Gastroesophageal sphincter (tissue), 4 donors: ENCODE measurements at regions not wholly inside any gene's neighbourhood (a gene's known extent, or its start where the extent isn't known, plus 50 kb on each side); places are given as distances from the start of the nearest gene placed in this dataset.

Source experiments
- ATAC-seq: fragments of 150-250 bp; one replicate; pipeline ENCODE4 v1.9.1; 2016; ENCODE audit warnings: mild to moderate bottlenecking, moderate library complexity
- H3K27ac ChIP-seq, 4 donors: fragments of 200-600 bp; sonication (generic) in 3 of 4; 1 replicate in 3 of 4; 2 replicates in 1 of 4; pipeline ENCODE4 v1.5.1; 2016 to 2019
- H3K27me3 ChIP-seq: fragments of 200-600 bp; sonication (generic); one replicate; pipeline ENCODE4 v1.5.1; 2019
- H3K36me3 ChIP-seq, 2 donors: fragments of 200-600 bp; sonication (generic); one replicate each; pipeline ENCODE4 v1.5.1; 2019; ENCODE audit warnings: control low read depth in 1 of 2
- H3K4me1 ChIP-seq, 3 donors: fragments of 200-600 bp; sonication (generic); 1 replicate in 2 of 3; 2 replicates in 1 of 3; pipeline ENCODE4 v1.5.1; 2016 to 2019; ENCODE audit warnings: control low read depth in 2 of 3
- H3K4me3 ChIP-seq, 2 donors: fragments of 200-600 bp; sonication (generic); one replicate each; pipeline ENCODE4 v1.5.1; 2019; ENCODE audit warnings: mild to moderate bottlenecking in 1 of 2, moderate library complexity in 1 of 2
- H3K9me3 ChIP-seq, 3 donors: fragments of 200-600 bp; sonication (generic); one replicate each; pipeline ENCODE4 v1.5.1; 2017 to 2019; ENCODE audit warnings: control low read depth in 2 of 3
- EP300 ChIP-seq: sonication (generic); formaldehyde crosslinking; IDR thresholded peaks from one replicate; pipeline ENCODE4 v1.6.1; 2017; ENCODE audit warnings: antibody characterized with exemption, mild to moderate bottlenecking
- POLR2A ChIP-seq, 2 donors: fragments of 450-650 bp; IDR thresholded peaks; one replicate each; pipeline ENCODE4 v1.6.1; 2017; ENCODE audit warnings: antibody characterized with exemption in 2 of 2, mild to moderate bottlenecking in 2 of 2, moderate library complexity in 1 of 2
- POLR2AphosphoS5 ChIP-seq: sonication (generic); formaldehyde crosslinking; IDR thresholded peaks from one replicate; pipeline ENCODE4 v1.6.1; 2017; ENCODE audit warnings: antibody characterized with exemption
- WGBS, 2 donors: methylation state at CpG; one replicate each; pipeline ENCODE4 v1.1.5; 2018; ENCODE audit warnings: low coverage in 1 of 2; 5-methylcytosine and 5-hydroxymethylcytosine counted together
- TF ChIP-seq, protein P1 (sequence below), 4 experiments: fragments of 200-600 bp in 2 of 4; fragments of 450-650 bp in 2 of 4; sonication (generic) in 1 of 4; IDR thresholded peaks; one replicate each; pipeline ENCODE4 v1.5.1; 2017 to 2019; ENCODE audit warnings: antibody characterized with exemption in 4 of 4, mild to moderate bottlenecking in 2 of 4, moderate library complexity in 2 of 4

DNA sequence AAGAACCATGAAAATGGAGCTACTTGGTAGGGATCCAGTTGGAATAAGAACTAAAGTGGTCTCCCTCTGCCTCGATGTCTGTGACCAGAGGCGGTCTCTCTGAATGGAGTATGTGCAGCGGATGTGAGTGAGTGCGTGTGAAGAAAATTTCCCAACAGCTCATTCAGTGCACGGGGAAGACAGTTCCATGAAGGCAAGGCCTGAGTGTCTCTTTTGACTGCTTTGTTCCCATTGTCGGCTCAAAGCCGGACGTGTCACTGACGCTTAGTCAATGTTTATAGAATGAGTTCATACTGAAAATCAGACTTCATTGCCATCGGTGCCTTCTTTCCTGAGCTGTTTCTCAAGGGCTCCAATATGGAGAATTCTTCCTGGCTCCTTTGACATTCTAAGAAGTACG, 55.3 kb upstream of the GRB10 start:
- no peak for ATAC-seq
- 77 to 87% methylated on average over 10 to 11 of the region's 11 CpGs for WGBS, 2 donors

DNA sequence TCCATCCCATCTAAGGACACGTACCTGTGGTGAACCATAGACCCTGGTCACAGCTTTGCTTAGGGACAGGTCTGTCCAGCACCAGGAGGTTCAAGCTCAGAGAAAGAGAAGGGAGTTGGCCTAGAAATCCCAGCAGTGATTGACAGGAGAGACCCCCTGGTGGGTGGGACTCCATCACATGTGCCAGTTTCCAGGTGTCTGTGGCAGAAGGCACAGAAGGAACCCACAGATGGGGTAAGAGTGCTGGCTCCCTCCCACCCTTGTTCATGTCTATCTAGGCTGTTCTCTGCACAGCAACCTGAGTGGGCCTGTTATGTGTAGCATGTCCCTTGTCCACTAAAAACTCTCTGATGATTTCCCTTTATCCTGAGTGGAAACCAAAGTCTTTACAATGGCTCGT, 54.0 kb upstream of the GRB10 start:
- 74 to 100% methylated on average over 2 of the region's 2 CpGs for WGBS, 2 donors

More for the DNA sequence above, 55.3 kb upstream of the GRB10 start:
- H3K4me3 ChIP-seq: no peak overlapping the region
- H3K27me3 ChIP-seq: no peaks in the 10 kb centered on the region
- TF ChIP-seq POLR2A (IDR thresholded peaks at IDR 0.05): no peak
- no peak for TF ChIP-seq POLR2AphosphoS5
- TF ChIP-seq, protein P1, sequence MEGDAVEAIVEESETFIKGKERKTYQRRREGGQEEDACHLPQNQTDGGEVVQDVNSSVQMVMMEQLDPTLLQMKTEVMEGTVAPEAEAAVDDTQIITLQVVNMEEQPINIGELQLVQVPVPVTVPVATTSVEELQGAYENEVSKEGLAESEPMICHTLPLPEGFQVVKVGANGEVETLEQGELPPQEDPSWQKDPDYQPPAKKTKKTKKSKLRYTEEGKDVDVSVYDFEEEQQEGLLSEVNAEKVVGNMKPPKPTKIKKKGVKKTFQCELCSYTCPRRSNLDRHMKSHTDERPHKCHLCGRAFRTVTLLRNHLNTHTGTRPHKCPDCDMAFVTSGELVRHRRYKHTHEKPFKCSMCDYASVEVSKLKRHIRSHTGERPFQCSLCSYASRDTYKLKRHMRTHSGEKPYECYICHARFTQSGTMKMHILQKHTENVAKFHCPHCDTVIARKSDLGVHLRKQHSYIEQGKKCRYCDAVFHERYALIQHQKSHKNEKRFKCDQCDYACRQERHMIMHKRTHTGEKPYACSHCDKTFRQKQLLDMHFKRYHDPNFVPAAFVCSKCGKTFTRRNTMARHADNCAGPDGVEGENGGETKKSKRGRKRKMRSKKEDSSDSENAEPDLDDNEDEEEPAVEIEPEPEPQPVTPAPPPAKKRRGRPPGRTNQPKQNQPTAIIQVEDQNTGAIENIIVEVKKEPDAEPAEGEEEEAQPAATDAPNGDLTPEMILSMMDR (IDR thresholded peaks at IDR 0.05): no peak
- no peak for TF ChIP-seq EP300
- H3K9me3 ChIP-seq: no peaks in the 10 kb centered on the region
- H3K4me1 ChIP-seq: no peaks in the 10 kb centered on the region
- H3K27ac ChIP-seq: no peak overlapping the region
- H3K36me3 ChIP-seq: no peaks in the 10 kb centered on the region

DNA sequence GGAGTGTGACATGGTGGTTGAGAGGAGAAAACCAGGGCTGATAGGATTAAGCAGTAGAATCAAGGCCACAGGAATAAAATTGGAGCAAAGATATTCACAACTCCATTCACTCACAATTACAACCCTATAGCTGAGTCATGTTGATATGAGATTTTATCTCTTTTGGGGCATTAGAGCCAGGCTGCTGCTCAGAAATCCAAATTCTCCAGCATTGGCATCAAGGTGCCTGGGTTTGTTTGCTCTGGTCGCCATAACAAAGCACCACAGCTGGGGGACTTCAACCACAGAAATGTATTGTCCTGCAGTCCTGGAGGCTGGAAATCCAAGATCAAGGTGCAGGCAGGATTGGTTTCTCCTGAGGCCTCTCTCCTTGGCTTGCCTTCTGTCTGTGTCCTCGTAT, 52.5 kb upstream of the GRB10 start:
- Histone ChIP-seq H3K27me3 (peaks cover 24% of the 10 kb centered on the region), H3K36me3 (no peaks in the 10 kb centered on the region), H3K4me3 (no peak overlapping the region), H3K9me3 (no peaks in the 10 kb centered on the region), H3K4me1 (no peaks in the 10 kb centered on the region), H3K27ac (no peak overlapping the region)
- TF ChIP-seq, protein P1 (IDR thresholded peaks at IDR 0.05): no peak
- no peak for TF ChIP-seq POLR2AphosphoS5
- no peak for TF ChIP-seq POLR2A (IDR thresholded peaks at IDR 0.05)
- no peak for TF ChIP-seq EP300
- no peak for ATAC-seq
- WGBS, 2 donors: 63 to 67% methylated on average over 1 of the region's 2 CpGs

More for the DNA sequence above, 54.0 kb upstream of the GRB10 start:
- ATAC-seq: no peak
- Histone ChIP-seq H3K27me3 (peaks cover 9% of the 10 kb centered on the region), H3K36me3 (no peaks in the 10 kb centered on the region), H3K27ac (no peak overlapping the region), H3K4me3 (no peak overlapping the region), H3K9me3 (no peaks in the 10 kb centered on the region), H3K4me1 (no peaks in the 10 kb centered on the region)
- TF ChIP-seq, protein P1 (IDR thresholded peaks at IDR 0.05): no peak
- TF ChIP-seq POLR2AphosphoS5 (no peak), EP300 (no peak), POLR2A (IDR thresholded peaks at IDR 0.05) (no peak)

DNA sequence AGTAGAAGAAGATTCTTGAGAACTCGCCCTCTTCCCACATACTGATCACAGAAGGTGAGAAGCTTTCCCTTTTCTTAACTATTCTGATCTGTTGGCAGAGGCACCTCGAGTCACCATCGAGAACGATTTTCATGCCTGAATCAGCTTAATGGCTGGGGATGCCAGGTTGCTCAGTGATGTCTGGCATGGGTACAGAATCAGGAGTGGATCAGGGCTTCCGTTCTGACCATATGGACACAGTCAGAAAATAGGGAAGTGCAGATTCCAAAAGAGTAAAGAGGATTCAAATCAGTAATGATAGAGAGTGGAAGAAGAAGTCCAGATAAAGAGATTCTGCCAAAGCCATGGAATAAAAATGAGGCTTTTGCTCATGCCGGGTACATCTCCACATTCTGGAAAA, 52.0 kb upstream of the GRB10 start:
- WGBS, 2 donors: 67 to 85% methylated on average over 3 to 4 of the region's 6 CpGs
- H3K27me3 ChIP-seq: peaks cover 26% of the 10 kb centered on the region
- no peak overlapping the region for H3K27ac ChIP-seq
- no peaks in the 10 kb centered on the region for H3K4me1 ChIP-seq
- no peaks in the 10 kb centered on the region for H3K36me3 ChIP-seq
- no peaks in the 10 kb centered on the region for H3K9me3 ChIP-seq
- no peak overlapping the region for H3K4me3 ChIP-seq
- TF ChIP-seq POLR2AphosphoS5: no peak
- TF ChIP-seq, protein P1 (IDR thresholded peaks at IDR 0.05): no peak
- TF ChIP-seq POLR2A (IDR thresholded peaks at IDR 0.05): no peak
- no peak for TF ChIP-seq EP300
- no peak for ATAC-seq

DNA sequence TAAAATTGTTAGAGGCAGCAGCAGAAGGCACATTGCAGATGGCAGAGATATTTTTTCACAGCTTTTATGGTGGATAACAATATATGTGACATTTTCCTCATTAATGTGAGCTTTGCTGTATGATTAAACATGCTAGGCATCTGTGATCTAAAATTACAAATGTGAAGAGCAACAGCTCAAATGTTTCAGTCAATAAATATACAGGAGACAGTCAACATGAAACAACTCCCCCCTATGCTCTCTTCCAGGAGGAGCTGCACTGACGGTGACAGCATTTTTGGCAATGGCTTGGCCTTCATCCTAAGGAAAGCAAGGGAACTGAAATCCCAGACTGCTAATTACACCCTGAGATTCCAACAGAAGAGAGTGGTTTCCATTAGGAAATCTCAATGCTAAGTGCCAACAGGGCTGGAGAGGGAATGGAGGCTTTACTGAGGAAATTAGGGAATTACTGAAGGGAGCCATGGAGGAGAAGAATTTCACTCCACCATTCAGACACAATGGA, 51.4 kb upstream of the GRB10 start:
- ATAC-seq: no peak
- 67% methylated on average over 1 of the region's 1 CpG for WGBS, 2 donors
- peaks cover 26% of the 10 kb centered on the region for H3K27me3 ChIP-seq
- H3K4me1 ChIP-seq: no peaks in the 10 kb centered on the region
- TF ChIP-seq, protein P1 (IDR thresholded peaks at IDR 0.05): no peak
- H3K27ac ChIP-seq: no peak overlapping the region
- no peaks in the 10 kb centered on the region for H3K36me3 ChIP-seq
- no peaks in the 10 kb centered on the region for H3K9me3 ChIP-seq
- H3K4me3 ChIP-seq: no peak overlapping the region
